ENCODE measurements at regions not wholly inside any gene's neighbourhood (a gene's known extent, or its start where the extent isn't known, plus 50 kb on each side); places are given as distances from the start of the nearest gene placed in this dataset.

DNA sequence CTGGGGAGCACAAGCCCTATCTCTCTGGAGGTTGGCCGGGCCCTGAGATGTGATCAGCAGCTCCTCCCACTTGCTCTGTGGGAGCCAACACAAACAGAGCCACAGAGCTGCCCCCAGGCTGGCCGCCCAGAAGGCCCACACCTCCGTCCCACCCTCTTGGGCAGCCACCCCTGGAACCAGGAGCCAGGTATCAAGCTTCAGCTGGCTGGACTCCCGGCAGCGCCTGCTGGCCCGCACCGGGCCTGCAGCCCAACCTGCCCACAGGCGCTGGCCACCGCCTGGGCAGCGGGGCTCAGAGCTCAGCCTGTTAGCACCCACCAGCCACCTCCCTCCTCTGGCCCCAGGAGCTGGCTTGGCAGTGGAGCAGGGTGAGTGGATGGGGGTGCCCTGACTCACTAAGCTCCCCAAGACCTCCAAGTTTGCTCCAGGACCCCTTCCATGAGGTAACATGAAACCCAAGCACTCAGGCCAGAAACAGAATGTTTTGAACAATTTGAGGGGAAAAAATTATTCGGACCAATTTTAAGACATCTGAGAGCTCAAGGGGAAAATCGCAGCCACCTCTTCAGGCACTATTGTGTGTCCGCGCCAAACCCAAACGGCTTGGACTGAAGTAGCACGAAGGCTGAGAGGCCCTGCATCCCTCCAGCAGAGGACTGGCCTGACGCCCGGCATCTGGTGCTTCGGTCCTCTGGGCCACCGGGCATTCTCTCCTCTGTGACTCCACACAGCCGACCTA, 450.8 kb downstream of the SOX6 start:
- 79% methylated on average over 12 of the region's 21 CpGs for WGBS (ENCODE audit: low lambda C conversion rate)
- no peak overlapping the region for H3K9ac ChIP-seq (ENCODE audit: insufficient read depth, low read depth, low read length)
- peak; percentile 21 for ATAC-seq
- no peaks in the 10 kb centered on the region for H4K20me1 ChIP-seq (ENCODE audit: insufficient read depth, low read length)
- H3K79me2 ChIP-seq (ENCODE audit: insufficient read depth, low read length): no peaks in the 10 kb centered on the region
- in situ Hi-C loops (cut with HindIII; ENCODE audit: extremely low pct_ligation_motif_present, low pct_unique_long_range_greater_than_20kb): no loop called here
- no peak overlapping the region for H3K4me3 ChIP-seq (replicated peaks in 1 of 3; ENCODE audit: insufficient read depth in 1 of 3, low read depth in 2 of 3, low read length in 3 of 3)
- no peak overlapping the region for H2AFZ ChIP-seq (ENCODE audit: low read length)
- no peak for DNase-seq (ENCODE audit: low spot score)
- peaks cover 0 to 7% of the 10 kb centered on the region in 2 experiments; a peak in 2 of 5 replicates for H3K27me3 ChIP-seq (ENCODE audit: control insufficient read depth in 1 of 2, insufficient read depth in 2 of 2, low read length in 2 of 2)
- ChIA-PET CTCF (ENCODE audit: low intra/inter-chr PET ratio, low total read pairs) (no interaction called here), POLR2A (no interaction called here)
- no peak for FAIRE-seq
- H3K4me1 ChIP-seq (ENCODE audit: insufficient read depth, low read length): peaks cover 11% of the 10 kb centered on the region
- BruUV-seq (replicated peaks): no TSS peak
- no peaks in the 10 kb centered on the region for H3K36me3 ChIP-seq (replicated peaks in 1 of 2; ENCODE audit: control insufficient read depth in 1 of 2, insufficient read depth in 2 of 2, low read length in 2 of 2)
- no peak overlapping the region for H3K4me2 ChIP-seq (ENCODE audit: low read depth, low read length)
- H3K27ac ChIP-seq (ENCODE audit: extremely low read length, insufficient read depth, low read length): no peak overlapping the region
- no peaks in the 10 kb centered on the region for H3K9me3 ChIP-seq (ENCODE audit: low read length)
- intact Hi-C loops (cut with micrococcal nuclease; ENCODE audit: unreplicated experiment): no loop called here
- TF ChIP-seq SKIL (CRISPR knock-in tag; IDR thresholded peaks at IDR 0.05; ENCODE audit: borderline replicate concordance) (no peak), HOMEZ (CRISPR knock-in tag; IDR thresholded peaks at IDR 0.05; ENCODE audit: low read depth) (no peak), TARDBP (CRISPR knock-in tag; IDR thresholded peaks at IDR 0.05) (no peak), ZFX (CRISPR knock-in tag; IDR thresholded peaks at IDR 0.05; ENCODE audit: low read depth) (no peak)
- TF ChIP-seq, protein P1, sequence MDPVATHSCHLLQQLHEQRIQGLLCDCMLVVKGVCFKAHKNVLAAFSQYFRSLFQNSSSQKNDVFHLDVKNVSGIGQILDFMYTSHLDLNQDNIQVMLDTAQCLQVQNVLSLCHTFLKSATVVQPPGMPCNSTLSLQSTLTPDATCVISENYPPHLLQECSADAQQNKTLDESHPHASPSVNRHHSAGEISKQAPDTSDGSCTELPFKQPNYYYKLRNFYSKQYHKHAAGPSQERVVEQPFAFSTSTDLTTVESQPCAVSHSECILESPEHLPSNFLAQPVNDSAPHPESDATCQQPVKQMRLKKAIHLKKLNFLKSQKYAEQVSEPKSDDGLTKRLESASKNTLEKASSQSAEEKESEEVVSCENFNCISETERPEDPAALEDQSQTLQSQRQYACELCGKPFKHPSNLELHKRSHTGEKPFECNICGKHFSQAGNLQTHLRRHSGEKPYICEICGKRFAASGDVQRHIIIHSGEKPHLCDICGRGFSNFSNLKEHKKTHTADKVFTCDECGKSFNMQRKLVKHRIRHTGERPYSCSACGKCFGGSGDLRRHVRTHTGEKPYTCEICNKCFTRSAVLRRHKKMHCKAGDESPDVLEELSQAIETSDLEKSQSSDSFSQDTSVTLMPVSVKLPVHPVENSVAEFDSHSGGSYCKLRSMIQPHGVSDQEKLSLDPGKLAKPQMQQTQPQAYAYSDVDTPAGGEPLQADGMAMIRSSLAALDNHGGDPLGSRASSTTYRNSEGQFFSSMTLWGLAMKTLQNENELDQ (CRISPR knock-in tag; IDR thresholded peaks at IDR 0.05; ENCODE audit: borderline replicate concordance): no peak
- TF ChIP-seq, protein P2, sequence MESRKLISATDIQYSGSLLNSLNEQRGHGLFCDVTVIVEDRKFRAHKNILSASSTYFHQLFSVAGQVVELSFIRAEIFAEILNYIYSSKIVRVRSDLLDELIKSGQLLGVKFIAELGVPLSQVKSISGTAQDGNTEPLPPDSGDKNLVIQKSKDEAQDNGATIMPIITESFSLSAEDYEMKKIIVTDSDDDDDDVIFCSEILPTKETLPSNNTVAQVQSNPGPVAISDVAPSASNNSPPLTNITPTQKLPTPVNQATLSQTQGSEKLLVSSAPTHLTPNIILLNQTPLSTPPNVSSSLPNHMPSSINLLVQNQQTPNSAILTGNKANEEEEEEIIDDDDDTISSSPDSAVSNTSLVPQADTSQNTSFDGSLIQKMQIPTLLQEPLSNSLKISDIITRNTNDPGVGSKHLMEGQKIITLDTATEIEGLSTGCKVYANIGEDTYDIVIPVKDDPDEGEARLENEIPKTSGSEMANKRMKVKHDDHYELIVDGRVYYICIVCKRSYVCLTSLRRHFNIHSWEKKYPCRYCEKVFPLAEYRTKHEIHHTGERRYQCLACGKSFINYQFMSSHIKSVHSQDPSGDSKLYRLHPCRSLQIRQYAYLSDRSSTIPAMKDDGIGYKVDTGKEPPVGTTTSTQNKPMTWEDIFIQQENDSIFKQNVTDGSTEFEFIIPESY (CRISPR knock-in tag; IDR thresholded peaks at IDR 0.05): no peak
- TF ChIP-seq, protein P3, sequence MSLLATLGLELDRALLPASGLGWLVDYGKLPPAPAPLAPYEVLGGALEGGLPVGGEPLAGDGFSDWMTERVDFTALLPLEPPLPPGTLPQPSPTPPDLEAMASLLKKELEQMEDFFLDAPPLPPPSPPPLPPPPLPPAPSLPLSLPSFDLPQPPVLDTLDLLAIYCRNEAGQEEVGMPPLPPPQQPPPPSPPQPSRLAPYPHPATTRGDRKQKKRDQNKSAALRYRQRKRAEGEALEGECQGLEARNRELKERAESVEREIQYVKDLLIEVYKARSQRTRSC (CRISPR knock-in tag; IDR thresholded peaks at IDR 0.05; ENCODE audit: low read depth): no peak
- TF ChIP-seq, protein P4, sequence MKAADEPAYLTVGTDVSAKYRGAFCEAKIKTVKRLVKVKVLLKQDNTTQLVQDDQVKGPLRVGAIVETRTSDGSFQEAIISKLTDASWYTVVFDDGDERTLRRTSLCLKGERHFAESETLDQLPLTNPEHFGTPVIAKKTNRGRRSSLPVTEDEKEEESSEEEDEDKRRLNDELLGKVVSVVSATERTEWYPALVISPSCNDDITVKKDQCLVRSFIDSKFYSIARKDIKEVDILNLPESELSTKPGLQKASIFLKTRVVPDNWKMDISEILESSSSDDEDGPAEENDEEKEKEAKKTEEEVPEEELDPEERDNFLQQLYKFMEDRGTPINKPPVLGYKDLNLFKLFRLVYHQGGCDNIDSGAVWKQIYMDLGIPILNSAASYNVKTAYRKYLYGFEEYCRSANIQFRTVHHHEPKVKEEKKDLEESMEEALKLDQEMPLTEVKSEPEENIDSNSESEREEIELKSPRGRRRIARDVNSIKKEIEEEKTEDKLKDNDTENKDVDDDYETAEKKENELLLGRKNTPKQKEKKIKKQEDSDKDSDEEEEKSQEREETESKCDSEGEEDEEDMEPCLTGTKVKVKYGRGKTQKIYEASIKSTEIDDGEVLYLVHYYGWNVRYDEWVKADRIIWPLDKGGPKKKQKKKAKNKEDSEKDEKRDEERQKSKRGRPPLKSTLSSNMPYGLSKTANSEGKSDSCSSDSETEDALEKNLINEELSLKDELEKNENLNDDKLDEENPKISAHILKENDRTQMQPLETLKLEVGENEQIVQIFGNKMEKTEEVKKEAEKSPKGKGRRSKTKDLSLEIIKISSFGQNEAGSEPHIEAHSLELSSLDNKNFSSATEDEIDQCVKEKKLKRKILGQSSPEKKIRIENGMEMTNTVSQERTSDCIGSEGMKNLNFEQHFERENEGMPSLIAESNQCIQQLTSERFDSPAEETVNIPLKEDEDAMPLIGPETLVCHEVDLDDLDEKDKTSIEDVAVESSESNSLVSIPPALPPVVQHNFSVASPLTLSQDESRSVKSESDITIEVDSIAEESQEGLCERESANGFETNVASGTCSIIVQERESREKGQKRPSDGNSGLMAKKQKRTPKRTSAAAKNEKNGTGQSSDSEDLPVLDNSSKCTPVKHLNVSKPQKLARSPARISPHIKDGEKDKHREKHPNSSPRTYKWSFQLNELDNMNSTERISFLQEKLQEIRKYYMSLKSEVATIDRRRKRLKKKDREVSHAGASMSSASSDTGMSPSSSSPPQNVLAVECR (CRISPR knock-in tag; IDR thresholded peaks at IDR 0.05; ENCODE audit: borderline replicate concordance): no peak
